Adrenal gland (tissue), 5 donors: ENCODE measurements at regions not wholly inside any gene's neighbourhood (a gene's known extent, or its start where the extent isn't known, plus 50 kb on each side); places are given as distances from the start of the nearest gene placed in this dataset.

Experiments
- CTCF ChIP-seq, 6 experiments: fragments of 450-650 bp in 4 of 6; fragments of 200-600 bp in 2 of 6; sonication (generic) in 1 of 6; IDR thresholded peaks; 1 replicate in 5 of 6; 2 replicates in 1 of 6; pipeline versions ENCODE4 v1.5.1 to v1.8.0; 2016 to 2021; ENCODE audit warnings: antibody characterized with exemption in 6 of 6, mild to moderate bottlenecking in 2 of 6, moderate library complexity in 1 of 6
- POLR2A ChIP-seq, 2 donors: fragments of 450-650 bp; IDR thresholded peaks; one replicate each; pipeline ENCODE4 v1.6.1; 2017; ENCODE audit warnings: antibody characterized with exemption in 2 of 2, mild to moderate bottlenecking in 2 of 2, moderate library complexity in 1 of 2
- donor health status: DM: no; HTN: no; CAD: no.

GRCh38 chr15:26156051-26156450 is 292.9 kb upstream of the ATP10A start:
- TF ChIP-seq CTCF (IDR thresholded peaks at IDR 0.05) (no peak), POLR2A (IDR thresholded peaks at IDR 0.05) (no peak)
